NCI-H2227 (cell line): ENCODE measurements at regions not wholly inside any gene's neighbourhood (a gene's known extent, or its start where the extent isn't known, plus 50 kb on each side); places are given as distances from the start of the nearest gene placed in this dataset.

ENCODE experiments used
- DNase-seq: peaks from one replicate; lab custom pipeline; 2025; ENCODE audit not compliant: unreplicated experiment; lab: John Stamatoyannopoulos, UW

DNA sequence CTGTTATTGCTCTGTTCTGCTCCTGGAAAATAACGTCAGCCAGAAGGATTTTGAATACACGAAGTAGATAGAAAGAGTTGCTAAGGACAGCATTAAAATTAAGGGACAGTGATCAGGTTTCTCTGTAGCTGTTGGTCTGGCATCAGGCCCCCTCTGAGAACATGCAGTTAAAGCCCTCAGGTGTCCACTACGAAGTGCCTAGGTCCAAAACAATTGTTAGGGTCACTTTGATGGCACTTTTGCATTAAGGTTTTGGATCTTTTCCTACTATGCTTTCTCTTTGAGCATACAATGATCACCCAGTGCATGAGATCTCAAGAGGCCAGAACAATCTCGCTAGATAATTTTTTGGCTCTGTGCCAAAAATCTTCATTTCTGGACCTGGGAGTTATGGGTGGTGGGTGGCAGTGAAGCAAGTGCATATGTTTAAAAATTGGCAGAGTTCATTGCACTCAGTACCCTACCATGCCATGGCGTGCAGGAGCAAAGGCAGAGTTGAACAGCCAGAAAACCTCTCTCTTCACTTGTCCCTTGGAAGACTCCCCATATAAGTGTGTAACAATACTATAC, 797.6 kb downstream of the ROBO2 start:
- DNase-seq = peak; percentile 1

DNA sequence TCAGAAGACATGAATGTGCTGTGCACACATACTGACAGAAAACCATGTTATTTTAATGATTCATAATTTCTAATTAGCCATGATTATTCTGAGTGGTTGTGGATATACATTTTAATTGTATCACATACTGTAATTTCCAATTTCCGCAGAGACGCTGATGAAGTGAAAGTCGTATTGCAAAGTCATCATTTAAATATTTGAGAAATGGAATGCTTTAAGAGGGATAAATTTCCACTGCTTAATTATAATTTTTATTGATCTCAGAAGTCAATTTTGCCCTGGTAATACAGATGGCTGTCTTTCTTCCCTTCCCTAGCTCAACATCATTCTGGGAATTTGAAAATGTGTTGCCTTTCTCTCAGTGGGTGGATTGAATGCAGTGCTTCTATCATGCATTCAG, 819.3 kb downstream of the ROBO2 start:
- DNase-seq = no peak

DNA sequence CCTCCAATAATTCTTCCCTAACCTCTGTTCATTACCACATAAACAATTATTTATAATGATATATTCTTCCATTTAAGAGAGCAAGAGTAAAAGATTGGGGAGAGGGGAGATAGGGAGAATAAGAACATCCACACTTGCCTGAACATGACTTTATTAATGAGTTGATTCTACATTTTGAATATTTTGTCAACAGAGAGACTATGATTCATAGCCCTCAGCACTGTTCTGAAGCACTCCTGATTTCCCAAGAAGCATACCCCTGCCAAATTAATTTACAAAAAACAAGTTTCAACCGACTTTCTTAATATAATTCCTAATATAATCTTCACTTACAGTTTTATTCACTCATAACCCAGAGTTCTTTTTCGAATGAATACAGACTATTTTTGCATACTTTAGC, 828.8 kb downstream of the ROBO2 start:
- no peak for DNase-seq

DNA sequence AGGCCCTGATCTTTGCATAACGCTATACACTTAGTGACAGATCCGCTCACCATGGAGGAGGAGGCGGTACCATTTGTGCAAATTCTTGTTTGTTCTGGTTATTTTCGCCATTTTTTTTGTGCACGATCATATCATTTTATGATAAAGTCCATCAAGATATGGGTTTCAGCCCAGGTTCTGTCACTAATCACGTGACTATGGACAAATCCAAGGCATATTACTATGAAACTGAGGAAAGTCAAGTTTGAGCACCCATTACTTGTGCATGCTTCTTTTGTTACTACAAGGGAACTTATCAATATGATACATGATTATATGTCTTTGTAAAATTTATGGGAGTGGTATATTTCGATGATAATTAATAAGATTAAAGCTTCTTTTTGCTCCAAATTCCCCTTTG, 829.5 kb downstream of the ROBO2 start:
- DNase-seq = no peak

DNA sequence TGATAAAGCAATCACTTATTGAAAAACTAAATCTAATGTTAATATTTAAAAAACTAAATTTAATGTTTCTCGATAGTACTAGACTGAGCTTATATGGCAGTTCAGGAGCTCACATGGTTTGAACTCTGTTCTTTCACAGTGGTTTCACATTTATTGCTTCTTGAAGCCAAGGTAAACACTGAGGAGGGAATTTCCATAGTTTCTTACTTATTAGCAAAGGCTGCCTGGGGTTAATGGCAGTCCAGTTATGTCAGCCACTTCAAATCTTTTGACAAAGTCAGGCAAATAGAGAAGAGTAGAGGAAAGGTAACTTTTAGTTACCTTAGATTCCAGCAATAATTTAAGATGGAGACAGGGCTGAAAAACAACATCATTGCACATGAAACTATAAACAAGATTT, 831.5 kb downstream of the ROBO2 start:
- DNase-seq = no peak

DNA sequence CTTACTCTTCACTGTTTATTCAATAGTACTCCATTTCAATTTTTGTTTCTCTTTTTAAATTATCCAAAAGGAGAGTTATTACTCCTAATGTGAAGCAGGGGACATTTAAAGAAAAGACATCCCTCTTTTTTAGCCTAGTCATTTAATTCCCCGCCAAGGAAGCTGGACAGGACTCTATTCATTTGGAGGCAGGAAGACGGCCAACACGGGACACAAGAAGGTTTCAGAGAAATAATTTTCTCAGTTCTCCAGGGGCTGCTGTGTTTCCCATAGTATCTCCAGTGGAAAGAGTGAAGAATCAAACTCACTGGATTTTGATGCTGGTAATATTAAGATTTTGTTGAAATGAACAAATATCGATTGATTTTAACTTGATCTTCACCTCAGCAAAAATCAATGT, 833.7 kb downstream of the ROBO2 start:
- no peak for DNase-seq

DNA sequence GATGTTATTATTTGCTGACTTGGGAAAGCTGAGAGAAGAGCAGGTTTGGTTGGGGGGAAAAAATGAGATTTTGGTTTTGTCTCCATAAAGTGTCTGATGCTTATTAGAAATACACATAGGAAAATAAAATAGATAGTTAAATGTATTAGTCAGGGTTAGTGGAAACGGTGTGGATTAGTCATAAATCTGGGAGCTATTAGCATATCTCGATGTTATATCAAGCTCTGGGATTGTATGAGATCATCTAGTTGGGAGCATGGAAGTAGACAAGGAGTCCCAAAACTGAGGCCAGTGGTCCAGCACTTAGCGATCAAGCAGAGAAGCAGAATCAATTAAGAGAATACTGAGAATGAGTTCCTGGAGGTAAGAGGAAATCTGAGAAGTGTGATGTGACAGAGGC, 845.5 kb downstream of the ROBO2 start:
- no peak for DNase-seq

DNA sequence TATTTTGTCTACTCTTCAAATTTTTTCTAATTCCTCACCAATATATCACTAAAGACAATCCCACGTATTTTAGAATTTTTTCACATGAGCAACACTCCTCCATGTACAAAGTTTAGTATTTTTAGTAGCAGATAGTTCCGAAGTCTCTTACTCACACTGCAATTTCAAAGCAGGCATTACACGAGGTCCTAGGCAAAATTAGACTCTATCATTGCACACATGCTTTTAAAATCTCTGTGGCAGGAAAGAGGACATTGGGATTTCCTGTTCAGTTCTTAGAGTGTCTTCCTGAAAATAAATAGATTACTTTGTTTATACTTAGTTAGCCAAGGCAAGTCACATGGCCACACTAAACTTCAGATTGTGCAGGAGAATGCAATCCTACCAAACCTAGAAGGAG, 847.7 kb downstream of the ROBO2 start:
- DNase-seq = no peak

DNA sequence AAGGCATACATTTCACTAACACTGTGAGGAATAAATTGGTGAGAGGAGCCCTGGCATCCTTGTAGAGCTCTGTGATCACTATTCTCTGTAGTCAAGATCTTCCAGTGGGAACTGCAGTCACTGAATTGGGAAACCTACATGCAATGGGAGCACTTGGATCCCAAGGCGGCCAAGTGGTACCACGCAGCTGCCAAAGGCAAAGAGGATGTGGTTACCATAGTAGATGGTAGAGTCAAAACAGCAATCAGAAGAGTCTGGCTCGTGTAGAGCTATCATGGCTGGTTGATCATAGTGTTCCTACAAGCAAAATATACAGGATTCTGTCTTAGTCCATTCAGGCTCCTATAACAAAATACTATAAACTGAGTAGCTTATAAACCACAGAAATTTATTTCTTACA, 849.7 kb downstream of the ROBO2 start:
- DNase-seq = no peak

DNA sequence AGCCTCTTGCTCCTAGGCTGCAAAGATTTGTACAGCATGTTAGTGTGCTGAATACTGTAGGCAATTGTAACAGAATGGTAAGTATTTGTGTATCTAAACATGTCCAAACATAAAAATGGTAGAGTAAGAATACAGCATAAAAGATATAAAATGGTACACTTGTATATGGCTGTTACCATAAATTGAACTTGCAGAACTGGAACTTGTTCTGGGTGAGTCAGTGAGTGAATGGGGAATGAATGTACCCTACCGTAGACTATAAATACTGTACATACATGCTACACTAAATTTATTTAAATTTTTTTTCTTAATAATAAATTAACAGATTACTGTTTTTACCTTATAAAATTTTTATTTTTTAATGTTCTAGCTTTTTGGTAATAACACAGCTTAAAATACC, 858.7 kb downstream of the ROBO2 start:
- DNase-seq = no peak

DNA sequence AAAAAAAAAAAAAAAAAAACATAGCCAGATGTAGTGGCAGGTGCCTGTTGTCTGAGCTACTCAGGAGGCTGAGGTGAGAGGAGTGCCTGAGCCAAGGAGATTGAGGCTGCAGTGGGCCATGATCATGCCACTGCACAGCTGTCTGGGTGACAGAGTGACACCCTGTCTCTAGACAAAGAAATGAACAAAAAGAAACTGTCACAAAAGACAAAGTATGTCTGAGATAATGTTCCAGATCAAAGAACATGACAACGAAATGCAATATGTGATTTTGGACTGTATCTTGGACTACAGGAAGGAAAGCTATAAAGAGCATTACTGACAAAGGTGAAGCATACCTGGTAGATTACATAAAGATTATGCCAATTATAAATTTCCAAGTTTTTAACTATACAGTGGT, 862.8 kb downstream of the ROBO2 start:
- DNase-seq = no peak

DNA sequence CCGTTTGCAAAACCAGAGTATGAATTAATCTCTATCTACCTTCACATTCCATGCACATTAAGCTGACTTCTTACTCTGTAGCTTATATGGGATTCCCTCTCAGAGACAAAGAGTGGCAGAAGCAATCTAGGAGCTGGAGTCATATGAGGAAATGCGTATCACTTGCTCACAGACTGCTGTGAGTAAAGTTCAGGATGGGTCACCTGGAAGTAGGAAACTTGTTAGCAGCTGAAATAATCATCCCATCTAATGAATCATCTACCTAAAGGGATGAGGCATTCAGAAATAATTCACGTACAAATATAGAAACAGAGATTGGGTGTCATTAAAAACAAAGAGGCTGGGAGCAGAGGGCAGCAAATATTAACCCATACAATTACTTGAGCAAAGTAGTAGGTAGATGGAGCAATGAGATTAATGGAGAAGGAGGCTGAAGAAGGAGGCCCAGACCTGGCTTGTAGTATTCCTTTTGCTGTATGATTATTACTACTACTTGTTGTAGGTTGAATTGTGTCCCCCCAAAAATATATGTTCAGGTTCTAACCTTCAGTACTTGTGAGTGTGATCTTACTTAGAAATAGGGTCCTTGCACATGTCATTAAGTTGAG, 866.3 kb downstream of the ROBO2 start:
- DNase-seq = no peak

DNA sequence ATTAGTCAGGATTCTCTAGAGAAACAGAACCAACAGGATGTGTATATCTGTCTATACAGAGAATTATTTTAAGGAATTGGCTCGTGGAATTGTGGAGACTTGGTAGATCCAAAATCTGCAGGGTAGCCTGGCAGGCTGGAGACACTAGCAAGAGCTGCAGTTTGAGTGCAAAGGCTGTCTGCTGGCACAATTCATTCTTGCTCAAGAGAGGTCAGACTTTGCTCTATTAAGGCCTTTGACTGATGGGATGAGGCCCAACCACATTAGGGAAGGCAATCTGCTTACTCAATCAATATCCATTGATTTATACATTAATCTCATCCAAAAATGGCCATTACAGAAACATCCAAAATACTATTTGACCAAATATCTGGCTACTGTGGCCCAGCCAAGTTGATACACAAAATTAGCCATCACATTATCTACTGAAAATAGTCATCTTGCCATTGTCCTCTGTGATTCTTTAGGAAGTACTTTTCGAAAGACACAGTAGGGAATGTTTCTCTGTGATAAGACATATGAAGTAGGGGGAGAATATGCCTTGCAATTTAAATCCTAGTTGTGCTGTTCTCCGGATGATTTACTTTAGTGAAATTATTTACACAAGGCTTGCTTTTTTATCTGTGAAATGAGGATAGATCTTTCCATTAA, 873.8 kb downstream of the ROBO2 start:
- DNase-seq = no peak

DNA sequence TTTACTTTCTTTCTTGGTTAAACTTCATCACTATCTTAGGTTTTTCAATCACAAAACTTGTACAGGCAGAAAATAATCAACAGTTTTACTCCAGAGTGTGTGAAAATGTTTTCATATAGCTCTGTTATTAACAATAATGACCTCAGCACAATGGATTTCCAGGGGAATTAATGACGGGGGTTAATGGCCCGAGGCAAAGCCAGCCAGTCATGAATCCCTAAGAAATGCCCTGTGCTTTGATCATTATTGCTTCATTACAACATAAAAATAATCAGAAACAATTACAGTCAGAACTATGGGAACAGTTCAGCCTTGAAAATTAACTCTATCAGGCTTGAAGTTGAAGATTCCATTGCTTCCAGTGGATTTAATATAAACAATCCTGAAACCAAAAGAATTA, 875.4 kb downstream of the ROBO2 start:
- no peak for DNase-seq

DNA sequence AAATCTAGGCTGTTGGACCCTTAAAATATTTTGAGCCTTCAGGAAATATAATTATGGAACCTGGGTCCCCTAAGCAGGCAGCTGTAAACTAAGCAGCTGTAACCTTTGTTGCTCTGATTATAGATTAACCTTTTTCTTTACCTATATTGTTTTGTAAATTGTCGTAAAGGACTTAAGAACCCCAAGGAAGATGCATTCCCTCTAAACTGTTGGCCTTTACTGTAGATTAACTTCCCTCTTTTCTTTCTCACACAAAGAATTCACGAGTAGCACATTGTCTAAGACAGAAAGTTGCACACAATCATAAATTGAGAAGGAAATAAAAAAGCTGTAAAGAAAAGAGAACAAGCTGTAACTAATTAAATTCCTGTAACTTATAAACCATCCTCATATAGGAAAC, 877.3 kb downstream of the ROBO2 start:
- DNase-seq = no peak

DNA sequence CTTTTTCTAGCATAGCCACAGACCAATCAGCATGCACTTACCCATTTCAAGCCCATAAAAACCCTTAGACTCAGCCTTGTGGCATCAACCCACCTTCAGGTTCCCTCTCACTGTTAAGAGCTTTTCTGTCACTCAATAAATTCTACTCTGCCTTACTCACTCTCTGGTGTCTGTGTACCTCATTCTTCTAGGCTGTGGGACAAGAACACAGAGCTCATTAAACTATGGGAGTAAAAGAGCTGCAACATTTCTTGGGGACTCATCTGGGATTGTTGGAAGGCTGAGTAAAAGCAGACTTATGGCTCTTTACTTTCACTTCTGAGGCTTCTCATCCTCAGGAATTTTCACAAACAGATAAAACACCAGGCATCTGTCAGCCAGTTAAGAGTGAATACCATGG, 879.3 kb downstream of the ROBO2 start:
- no peak for DNase-seq

DNA sequence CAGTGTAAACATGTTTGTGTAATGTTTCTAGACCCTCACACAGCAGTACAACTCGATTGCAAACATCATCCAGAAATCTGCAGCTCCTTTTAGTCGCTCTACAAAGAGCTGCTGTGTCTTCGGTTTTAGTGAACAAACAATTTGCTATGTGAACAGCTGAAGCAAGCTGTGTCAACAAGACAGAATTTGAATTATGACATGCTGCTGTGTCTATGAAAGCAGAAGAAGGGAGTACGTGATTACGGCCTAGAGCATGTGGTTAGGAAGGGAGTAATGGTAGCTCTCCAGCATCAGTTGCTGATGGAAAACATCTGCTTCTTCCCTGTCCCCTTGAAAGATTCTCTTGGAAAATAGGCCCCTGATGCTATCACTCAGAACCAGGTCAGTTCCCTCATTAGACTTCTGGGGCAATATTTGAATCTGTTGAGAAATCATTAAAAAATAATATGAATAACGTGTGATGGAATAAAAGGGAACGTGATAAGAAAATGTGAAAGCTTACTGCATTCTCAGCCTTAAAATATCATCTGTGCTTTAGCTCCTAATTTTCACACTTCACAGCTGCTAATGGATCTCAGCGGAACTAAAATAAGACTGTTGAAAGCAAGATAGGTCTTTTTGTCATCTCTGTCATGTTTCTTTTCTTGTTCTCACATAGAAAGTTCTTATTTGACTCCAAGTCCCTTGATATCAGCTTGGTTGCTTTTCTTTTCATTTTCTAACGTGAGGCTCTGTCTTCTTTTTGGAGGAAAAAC, 891.5 kb downstream of the ROBO2 start:
- DNase-seq = peak; percentile 2

DNA sequence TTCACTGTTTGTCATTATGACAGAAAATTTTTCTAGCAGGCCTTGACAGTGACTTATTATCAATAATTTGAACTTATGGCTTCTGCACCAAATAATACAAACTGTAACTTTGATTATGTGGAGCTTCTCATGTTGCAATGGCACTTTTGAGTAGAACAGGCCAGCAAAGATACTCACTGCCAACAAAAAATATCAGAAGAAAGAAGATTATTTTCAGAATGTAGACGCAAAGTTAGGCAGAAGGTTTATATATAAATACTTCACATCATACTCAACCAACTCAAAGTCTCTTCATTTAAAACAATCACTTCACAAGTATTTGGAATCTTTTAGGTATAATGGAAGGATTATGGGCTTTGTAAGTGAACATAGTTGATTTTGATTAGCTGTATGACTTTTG, 893.0 kb downstream of the ROBO2 start:
- DNase-seq = no peak

DNA sequence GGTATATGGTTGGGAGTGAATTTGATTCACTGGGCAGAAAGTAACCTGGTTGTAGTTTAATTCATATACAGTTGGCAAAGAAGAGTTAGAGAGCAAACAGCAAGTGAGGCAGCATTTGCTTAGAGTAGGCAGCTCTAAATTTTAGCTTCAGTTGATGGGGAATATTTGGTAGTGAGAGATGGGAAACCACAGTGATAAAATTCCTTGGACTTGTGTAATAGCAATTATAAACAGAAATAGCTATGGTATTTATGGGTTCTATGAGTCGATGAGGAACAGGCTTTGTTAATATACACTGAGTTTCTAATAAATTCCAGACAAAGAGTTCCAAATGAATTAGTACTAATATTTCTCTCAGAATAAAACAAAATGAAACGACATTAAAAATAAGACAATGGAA, 894.0 kb downstream of the ROBO2 start:
- no peak for DNase-seq

DNA sequence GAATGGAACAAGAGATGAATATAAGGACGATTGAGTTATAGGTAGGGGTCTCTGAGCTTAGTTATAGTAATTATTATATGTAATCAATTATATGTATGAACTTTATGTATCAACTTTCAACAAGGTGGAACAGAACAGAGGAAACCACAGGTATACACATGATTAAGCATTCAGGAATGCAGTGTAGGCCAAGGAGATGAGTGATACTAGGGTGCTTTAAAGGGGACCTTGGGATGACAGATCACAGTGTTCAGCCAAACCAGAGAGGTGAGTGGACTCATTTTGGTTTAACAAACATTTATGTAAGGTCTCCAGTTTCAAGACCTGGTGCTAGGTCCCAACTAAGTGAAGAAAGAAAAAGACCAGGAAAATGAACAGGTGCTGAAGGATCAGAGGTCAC, 895.5 kb downstream of the ROBO2 start:
- no peak for DNase-seq

DNA sequence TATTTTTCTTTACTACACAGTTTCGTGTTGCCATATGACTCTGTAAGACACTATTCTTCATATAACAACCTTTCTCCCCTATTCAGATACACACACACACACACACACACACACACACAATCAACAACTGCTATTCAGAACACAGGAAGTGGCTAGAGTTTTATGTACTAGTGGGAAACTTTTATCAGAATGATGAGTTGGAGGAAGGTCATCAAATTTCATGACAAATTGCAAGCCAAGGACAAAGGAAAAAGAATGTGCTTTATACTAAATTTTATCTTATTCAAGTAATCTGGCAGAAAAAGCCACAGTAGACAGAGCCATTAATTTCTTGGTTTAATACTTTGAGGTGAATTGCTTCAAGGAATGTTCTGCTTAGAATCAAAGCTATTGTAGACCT, 899.8 kb downstream of the ROBO2 start:
- DNase-seq = no peak

DNA sequence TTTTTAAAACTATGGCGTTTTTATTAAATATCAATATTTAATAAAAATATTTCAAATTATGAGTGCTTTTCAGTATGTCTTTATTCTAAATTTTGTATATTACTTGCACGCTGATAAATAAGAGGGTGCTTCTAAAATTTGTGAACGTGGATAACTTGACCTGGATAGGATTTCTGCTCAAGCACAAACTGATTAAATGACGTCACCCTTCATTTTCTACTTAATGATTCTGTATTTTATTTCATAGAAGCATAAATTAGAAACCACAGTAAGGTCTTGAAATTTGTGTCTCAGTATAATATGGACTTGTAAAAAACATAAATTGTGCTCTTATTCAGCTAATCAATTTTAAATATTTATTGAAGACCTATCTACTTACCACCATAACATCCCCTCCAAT, 903.7 kb downstream of the ROBO2 start:
- no peak for DNase-seq
